Dedifferentiated amniotic fluid mesenchymal stem cell (primary cell): ENCODE measurements at regions not wholly inside any gene's neighbourhood (a gene's known extent, or its start where the extent isn't known, plus 50 kb on each side); places are given as distances from the start of the nearest gene placed in this dataset.

Experiments used
- DNase-seq: peaks from one replicate; pipeline ENCODE4 v3.0.0-alpha.2; 2016; ENCODE audit errors: extremely low spot score

DNA sequence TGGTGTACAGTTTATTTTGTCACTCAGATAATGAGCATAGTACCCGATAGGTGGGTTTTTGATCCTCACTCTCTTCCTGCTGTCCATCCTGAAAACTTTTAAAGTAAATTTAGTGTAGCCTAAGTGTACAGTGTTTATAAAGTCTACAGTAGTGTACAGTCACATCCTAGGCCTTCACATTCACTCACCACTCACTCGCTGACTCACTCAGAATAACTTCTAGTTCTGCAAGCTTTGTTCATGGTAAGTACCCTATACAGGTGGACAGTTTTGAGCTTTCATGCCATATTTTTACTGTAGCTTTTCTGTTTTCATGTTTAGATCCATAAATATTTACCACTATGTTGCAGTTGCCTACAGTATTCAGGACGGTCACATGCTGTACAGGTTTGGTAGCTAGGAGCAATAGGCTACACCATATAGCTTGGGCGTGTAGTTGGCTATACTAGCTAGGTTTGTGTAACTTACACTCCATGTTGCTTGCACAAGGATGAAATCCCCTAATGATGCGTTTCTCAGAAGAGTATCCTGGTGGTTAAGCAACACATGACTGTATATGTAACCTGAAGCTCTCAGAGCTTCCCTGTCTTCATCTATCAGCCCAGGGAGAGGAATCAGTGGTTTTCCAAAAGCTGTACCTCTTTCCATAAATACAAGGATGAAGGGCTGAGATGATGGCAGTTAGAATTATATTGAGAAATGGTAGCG lies 87.6 kb upstream of the SLC25A26 start:
- no peak for DNase-seq

DNA sequence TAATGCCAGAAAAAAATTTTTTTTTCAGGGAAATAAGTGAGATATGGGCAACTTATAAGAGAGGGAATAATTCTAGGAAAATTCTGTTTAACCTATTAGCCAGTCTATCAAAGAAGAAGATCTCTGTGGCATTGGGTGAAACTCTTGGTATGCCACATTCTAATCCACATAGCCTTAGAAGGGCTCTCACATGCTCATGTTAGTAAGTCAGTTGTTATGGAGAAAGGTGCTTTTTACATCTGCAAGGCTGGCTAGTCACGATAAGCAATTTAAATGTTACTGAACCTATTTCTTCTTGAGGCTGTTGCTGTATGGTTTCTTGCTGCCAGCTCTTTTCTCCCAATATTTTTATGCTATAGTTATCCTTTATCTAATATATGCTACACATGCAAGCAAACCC lies 89.9 kb upstream of the MAGI1 start:
- no peak for DNase-seq

DNA sequence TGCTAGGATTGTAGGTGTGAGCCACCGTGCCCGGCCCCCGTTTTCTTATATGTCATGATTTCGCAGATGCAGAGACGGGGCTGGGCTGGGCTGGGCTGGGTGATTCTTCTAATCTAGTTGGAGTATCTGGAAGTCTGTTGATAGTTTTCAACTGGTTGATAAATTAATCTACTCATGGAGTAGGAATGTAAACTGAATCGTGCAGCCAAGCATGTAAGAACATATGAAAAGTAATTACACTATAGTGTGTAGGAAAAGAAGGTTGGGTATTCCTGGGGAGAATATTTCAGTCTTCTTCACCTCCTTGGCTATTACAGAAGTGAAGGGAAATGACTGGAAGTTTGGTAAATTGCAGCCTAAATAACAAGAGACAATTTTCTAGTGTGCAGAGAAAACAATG lies 82.6 kb upstream of the MAGI1 start:
- DNase-seq: no peak

DNA sequence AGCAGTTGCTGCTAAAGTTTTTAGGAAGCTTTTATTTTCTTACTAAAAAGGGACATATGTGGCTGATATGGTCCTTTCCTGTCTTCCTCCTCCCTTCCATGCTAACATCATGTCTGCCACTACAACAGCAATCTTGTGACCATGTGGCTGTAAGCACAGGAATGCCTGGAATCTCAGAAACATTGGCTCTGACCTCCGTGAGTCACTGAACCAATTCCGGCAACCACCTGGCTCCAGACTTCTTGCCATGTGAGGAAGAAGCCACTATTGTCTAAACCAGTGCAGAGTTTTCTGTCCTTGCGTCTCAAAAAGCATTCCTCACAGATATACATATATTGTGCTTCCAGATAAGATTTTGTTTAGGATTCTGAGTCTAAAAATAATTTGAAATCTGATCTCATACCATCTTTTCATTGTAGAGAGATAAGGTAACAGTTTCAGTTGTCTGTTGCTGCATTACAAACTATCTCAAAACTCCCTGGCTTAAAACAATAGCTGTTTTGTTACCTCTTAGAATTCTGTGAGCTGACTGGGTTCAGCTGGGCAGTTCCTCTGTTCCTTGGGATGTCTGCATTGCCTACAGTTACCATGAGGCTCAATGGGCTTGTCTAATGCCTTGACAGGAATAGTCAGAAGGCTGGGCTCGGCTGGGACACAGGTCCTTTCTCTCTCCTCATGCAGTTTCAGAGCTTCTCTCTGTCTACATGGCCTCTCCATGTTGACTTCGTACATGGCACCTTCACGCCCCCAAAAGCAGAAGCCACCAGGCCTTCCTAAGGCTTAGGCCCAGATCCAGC lies 77.3 kb upstream of the MAGI1 start:
- DNase-seq: peak; percentile 87

DNA sequence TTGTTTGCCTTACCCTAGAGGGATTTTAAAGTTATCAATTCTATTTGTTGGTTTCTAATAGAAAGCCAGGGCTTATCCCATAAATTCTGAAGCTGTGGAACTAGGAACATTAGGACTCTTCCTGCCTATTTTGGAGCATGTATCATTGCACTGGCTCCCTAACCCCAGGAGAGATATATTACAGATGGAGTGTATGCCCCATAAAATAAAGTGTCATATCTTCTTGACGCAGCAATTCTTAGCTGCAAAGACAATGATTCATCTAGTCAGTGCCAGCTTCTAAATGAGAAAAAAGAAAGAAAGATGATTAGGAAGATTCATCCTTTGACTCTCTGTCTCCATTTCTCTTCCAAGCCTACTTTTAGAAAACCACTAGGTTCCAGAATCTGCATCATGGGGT lies 74.8 kb upstream of the MAGI1 start:
- DNase-seq: no peak

DNA sequence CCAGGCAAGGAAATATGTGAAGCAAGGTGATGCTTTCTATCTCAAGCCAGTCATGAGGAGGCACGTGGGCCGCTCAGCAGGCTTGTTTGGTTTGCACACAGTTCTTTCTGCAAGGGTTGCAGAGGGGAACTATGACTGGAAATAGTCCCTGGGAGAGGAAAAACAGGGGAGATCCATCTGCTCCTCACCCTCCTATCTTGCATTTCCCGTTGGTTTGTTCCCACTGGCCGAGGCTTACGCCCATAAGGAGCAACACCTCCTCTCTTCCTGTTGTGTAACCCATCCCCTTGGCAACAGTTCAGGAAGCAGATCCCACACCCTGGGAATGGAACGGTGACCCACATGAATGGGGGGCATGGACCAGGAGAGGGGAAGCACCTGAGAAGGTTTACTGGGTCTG lies 72.1 kb upstream of the MAGI1 start:
- no peak for DNase-seq

DNA sequence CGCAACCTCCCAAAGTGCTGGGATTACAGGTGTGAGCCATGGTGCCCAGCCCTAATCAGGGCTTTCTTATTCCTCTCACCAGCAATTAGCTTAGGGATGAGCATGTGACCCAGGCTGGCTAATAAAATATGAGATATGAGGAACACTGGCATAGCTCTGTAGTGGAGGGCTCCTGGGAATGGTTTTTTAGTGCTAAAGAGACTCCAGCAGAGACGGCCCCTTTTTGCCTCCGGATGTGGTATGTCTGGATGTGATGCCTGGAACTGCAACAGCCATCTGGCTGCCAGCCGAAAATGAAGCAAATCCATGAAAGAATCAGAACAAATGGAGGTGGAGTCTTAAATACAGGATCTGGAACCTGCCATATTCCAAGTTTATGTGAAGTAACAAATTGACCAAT lies 69.1 kb upstream of the MAGI1 start:
- no peak for DNase-seq

DNA sequence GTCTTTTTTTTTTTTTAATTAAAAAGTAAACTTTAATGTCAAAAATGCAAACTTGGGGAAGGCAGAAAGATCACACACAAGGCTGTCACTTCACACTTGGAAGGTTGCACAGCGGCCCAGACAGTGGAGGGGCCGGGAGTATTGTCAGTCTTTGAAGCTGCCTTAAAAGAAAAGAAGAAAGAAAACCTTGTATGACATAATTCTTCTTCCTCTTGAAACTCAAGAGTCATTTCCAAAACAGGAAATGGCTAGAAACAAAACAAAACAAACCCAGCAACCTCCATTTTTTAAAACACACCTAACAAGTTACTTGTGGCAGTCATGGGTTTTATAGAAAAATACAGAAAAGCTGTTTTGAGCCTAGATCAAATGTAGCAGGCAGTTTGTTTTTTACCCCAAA lies 68.1 kb upstream of the MAGI1 start:
- no peak for DNase-seq

DNA sequence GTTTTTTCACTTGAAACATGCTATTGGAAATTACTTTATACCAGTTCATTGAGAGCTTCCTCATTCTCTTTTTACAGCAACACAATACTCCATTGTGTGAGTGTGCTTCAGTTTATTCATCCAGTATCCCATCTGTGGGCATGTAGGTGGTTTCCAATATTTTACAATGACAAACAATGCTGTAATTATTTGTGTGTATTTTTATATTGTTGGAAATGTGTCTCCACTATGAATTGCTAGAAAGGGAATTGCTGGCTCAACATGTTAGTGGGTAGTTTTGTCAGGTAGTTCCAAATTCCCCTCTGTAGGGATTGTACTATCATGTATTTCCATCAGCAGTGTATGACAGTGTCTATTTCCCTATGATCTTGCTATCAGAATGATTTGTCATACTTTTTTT lies 65.8 kb upstream of the MAGI1 start:
- DNase-seq: no peak

DNA sequence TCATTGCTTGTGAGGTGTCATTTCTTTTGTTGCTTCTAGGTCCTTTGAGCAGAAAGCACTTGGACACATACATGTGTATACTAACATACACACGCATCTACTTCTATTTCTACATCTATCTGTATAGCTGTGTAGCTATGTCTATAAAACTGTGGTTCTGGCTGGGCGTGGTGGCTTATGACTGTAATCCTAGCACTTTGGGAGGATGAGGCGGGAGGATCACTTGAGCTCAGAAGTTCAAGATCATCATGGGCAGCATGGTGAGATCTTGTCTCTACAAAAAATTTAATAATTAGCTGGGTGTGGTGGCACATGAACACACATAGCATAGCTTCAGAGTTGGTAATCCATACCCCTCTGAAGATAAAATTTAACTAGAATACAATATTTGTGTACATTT lies 65.0 kb upstream of the MAGI1 start:
- no peak for DNase-seq

DNA sequence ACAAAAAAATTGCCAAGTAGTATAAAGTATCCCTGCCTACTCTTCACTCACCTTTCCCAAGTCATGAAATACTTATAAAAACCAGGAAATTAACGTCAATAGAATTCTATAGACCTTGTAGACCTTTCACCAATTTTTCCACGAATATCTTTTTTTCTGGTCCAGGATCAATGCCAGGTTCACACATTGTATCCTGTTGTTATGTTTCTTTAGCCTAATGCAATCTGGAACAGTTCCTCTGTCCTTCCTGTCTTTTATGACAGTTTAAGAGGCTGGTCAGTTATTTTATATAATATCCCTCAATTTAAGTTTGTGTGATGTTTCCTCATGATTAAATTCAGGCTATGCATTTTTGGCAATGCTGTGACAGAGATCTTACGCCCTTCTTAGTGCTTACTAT lies 63.2 kb upstream of the MAGI1 start:
- no peak for DNase-seq

DNA sequence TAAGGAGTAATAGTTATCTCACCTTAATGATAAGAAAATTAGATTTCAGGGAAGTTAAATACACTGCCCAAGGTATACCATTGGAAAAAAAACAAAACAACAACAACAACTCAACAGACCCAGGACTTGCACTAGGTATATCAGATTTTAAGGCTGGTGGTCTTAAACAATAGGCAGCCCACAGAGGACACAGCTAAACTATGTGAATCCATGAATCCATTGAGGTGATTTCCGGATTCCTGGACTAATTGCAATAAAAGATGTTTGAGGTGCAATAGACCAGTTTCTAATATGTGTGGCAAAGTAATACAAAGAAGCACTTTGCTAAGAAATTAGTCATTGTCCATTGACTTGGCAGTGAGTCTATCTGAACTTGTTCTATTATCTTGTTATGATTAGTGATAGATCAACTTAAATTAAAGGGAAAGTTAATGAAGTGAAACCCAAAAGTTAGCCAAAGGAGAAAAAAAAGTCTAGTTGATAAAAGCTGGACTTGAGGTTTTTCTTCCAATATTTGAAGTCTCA lies 60.9 kb upstream of the MAGI1 start:
- DNase-seq: no peak

DNA sequence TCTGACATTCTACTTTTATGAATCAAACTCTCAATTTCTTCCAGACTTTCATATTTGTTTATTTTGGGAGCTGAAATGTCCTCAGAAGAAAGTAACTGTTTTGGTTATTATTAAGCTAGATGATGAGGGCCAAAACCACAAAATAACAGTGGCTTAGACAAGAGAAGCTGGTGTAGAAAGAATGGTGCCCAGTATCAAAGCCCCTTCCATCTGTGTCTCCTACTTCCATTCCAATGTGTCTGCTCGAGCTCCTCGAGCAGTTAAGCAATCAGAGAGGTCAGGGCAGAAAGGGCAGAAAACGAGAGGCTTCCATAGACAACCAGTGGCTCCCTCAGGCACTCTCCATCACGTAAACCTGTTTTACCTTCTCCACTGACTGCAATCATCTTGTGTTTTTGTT lies 59.7 kb upstream of the MAGI1 start:
- peak; percentile 31 for DNase-seq

DNA sequence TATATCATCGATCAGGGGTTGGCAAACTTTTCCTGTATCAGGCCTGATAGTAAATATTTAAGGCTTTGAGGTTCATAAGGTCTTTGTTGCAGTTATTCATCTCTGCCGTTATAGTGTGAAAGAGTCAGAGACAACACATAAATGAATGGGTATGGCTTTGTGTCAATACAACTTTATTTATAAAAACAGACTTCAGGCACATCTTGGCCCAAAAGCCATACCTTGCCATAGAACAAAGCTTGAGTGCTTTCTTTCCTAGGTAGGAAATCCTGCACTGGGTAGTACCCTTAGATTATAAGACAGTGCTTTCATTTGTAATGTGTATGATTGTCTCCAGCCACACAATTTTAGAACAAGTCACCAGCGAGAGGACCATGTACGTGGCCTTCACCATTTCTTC lies 58.9 kb upstream of the MAGI1 start:
- DNase-seq: no peak

DNA sequence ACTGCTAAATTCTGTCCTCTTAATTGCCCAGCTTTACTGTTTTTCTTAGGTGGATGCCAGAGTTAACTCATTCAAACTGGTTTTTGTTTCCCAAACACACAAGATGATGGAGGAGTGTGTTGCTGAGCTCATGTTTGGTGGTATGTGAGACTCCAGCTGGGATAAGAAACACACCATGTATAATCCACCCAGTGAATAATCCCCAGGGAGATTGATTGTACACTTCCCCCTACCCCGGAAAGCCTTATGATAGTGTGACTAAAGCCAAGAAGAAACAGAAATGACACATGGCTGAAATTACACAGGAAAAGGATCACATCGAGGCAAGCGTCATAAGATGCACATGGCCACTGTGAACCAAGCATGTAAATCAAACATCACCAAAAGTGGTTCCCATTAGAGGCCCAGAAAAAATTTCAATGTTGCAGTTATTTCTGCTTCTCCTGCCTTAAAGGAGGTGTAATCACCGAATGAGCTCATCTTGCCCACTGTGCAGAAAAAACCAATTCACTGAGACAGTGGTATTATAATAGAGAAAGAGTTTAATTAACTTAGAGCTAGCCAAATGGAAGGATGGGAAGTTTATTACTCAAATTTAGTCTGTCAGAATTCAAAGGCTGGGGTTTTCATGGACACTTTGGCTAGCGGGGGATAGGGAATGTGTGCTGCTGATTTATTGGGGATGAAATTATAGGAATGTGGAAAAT lies 56.7 kb upstream of the MAGI1 start:
- DNase-seq: no peak

DNA sequence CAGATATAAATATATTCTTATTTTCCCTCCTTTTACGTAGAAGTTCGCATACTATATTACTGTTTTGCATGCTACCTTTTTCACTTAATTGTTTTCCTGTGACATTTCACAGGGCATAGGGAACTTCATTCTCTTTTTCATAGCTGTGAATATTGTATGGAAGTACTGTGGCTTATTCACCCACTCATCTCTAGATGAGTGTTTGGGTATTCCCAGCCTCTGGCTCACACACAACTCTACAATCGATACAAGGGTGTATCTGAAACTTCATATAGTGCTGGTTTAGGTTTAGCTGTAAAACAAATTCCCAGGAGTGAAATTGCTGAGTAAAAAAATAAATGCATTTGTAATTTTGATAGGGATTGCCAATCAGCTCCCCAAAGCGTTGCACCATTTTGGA lies 55.3 kb upstream of the MAGI1 start:
- DNase-seq: no peak

DNA sequence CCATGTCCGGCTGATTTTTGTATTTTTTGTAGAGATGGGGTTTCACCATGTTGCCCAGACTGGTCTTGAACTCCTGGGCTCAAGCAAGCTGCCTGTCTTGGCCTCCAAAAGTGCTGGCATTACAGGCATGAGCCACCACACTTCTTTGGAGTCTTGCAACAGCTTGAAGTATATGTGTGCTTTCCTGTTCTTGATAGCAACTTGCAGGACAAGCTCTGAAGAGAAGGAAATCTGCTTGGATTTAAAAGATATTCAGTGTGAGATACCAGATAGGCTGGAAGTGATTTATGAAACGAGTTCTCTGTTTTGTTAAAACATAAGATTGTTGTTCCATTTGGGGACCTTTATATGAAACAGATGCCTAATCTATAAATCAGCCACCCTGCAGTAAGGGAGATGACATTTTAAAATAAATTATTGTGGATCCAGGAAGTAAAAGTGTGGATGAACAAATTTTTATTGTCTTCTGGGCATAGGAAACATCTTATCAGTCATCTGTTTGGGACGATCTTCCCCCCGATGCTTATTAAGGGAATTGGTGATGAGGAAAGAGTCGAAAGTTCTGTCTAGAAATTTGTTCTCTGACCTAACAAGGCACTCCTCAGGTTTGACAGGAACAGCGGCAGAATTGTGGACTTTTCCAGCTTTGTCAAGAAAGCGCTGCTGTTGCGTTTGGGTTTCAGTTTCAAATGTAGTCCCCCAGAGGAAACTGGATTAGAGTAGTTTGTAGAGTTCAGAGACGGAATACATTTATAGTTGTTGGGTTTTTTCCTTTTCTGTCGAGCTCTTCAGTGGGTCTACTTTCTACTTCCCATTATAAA lies 53.7 kb upstream of the MAGI1 start:
- no peak for DNase-seq
